ENCODE measurements at regions not wholly inside any gene's neighbourhood (a gene's known extent, or its start where the extent isn't known, plus 50 kb on each side); places are given as distances from the start of the nearest gene placed in this dataset.

DNA sequence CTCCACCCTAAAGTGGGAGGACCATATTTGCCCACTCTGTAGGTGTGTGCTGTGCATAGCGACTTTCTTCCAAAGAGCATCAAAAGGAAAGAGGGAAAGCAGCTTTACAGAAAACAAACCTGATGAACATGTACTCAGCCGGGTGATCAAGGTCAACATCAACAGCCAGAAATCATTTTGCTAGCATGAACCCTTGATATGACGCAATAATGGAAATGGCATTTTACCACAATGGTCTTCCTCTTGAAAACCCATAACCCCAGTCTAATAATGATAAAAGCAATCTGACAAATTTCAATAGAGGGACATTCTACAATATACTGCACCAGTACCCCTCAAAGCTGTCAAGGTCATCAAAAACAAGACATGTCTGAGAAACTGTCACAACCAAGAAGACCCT, 350.2 kb downstream of the FBXO15 start:
- ChIA-PET RAD21 (ENCODE audit: low non-redundant PET in 1 of 2, low total read pairs in 2 of 2, uncharacterized antibody in 2 of 2, unreplicated experiment in 2 of 2) (no interaction called here), CTCF (no interaction called here)
- BruUV-seq (replicated peaks), result no TSS peak

More for the DNA sequence above, 350.2 kb downstream of the FBXO15 start:
- Histone ChIP-seq H3K4me3 (replicated peaks in 1 of 2; ENCODE audit: low read depth in 1 of 2, low read length in 2 of 2) (no peak overlapping the region), H2AFZ (ENCODE audit: low read depth, low read length, poor library complexity, severe bottlenecking) (no peak overlapping the region), H3K79me2 (ENCODE audit: insufficient read depth, low read length) (no peaks in the 10 kb centered on the region), H4K20me1 (ENCODE audit: insufficient read depth) (no peaks in the 10 kb centered on the region), H3K9me2 (ENCODE audit: insufficient read depth) (no peaks in the 10 kb centered on the region), H3K36me3 (ENCODE audit: control insufficient read depth in 1 of 2, insufficient read depth in 2 of 2, low read length in 2 of 2) (no peaks in the 10 kb centered on the region), H3K27me3 (ENCODE audit: insufficient read depth, low read length) (no peaks in the 10 kb centered on the region), H3K4me2 (ENCODE audit: low read length) (no peak overlapping the region), H3K4me1 (ENCODE audit: control insufficient read depth in 1 of 2, insufficient read depth in 2 of 2, low read length in 2 of 2) (no peaks in the 10 kb centered on the region), H3K9me3 (ENCODE audit: control insufficient read depth in 1 of 2, insufficient read depth in 1 of 2, low read depth in 1 of 2, low read length in 2 of 2) (peaks cover 10 to 20% of the 10 kb centered on the region in 2 experiments; a peak in 2 of 4 replicates), H3K27ac (ENCODE audit: low read depth, low read length) (no peak overlapping the region), H3K9ac (ENCODE audit: low read length) (no peak overlapping the region)
- TF ChIP-seq ELF1 (IDR thresholded peaks at IDR 0.05; ENCODE audit: borderline replicate concordance, low read depth), result no peak
- TF ChIP-seq REST (IDR thresholded peaks at IDR 0.05; ENCODE audit: low read depth), result no peak
- TF ChIP-seq POLR2A (IDR thresholded peaks at IDR 0.05; ENCODE audit: borderline replicate concordance, extremely low read depth, insufficient read depth, insufficient read length), result no peak
- no peak for TF ChIP-seq EZH2 (IDR thresholded peaks at IDR 0.05)
- no peak for TF ChIP-seq RAD21 (IDR thresholded peaks at IDR 0.05; ENCODE audit: low read depth)
- TF ChIP-seq, protein P1, sequence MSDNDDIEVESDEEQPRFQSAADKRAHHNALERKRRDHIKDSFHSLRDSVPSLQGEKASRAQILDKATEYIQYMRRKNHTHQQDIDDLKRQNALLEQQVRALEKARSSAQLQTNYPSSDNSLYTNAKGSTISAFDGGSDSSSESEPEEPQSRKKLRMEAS (IDR thresholded peaks at IDR 0.05), result no peak
- no peak for TF ChIP-seq EGR1 (IDR thresholded peaks at IDR 0.05; ENCODE audit: low read depth)
- TF ChIP-seq TCF7L2 (IDR thresholded peaks at IDR 0.05; ENCODE audit: borderline replicate concordance, extremely low read depth, insufficient read depth, insufficient read length), result no peak
- TF ChIP-seq JUND (IDR thresholded peaks at IDR 0.05), result no peak
- TF ChIP-seq FOSL1 (IDR thresholded peaks at IDR 0.05; ENCODE audit: low read depth), result no peak
- no peak for TF ChIP-seq POLR2AphosphoS5 (IDR thresholded peaks at IDR 0.05; ENCODE audit: low read depth, low read length)
- TF ChIP-seq SRF (IDR thresholded peaks at IDR 0.05; ENCODE audit: low read depth), result no peak
- no peak for TF ChIP-seq CBX3 (IDR thresholded peaks at IDR 0.05; ENCODE audit: low read depth)
- TF ChIP-seq, protein P2, sequence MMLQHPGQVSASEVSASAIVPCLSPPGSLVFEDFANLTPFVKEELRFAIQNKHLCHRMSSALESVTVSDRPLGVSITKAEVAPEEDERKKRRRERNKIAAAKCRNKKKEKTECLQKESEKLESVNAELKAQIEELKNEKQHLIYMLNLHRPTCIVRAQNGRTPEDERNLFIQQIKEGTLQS (IDR thresholded peaks at IDR 0.05), result no peak
- no peak for TF ChIP-seq SP1 (IDR thresholded peaks at IDR 0.05; ENCODE audit: low read depth)
- TF ChIP-seq ZBTB33 (IDR thresholded peaks at IDR 0.05; ENCODE audit: extremely low read depth, insufficient replicate concordance, low read length), result no peak
- no peak for TF ChIP-seq YY1 (IDR thresholded peaks at IDR 0.05; ENCODE audit: extremely low read depth, insufficient replicate concordance, low read depth, low read length)
- ATAC-seq (no peak), DNase-seq (ENCODE audit: low read depth, low spot score) (no peak)
- POLR2A ChIA-PET, result no interaction called here
- intact Hi-C loops (cut with micrococcal nuclease), result no loop called here
